Activated CD4-positive, alpha-beta T cell treated with anti-CD3 and anti-CD28 coated beads for 24 hours (primary cell): ENCODE measurements at regions not wholly inside any gene's neighbourhood (a gene's known extent, or its start where the extent isn't known, plus 50 kb on each side); places are given as distances from the start of the nearest gene placed in this dataset.
"Not testable (repeated sequence)": the region's sequence is repeated elsewhere in the genome, so short reads cannot be mapped to it uniquely, and the experiment has no call there.

Experiments
- DNase-seq, 2 donors: peaks; one replicate each; pipeline ENCODE4 v3.0.0-alpha.2; 2020; ENCODE audit warnings: low read depth in 2 of 2

GRCh38 chr14:41549821-41550607 is 56.7 kb upstream of the LRFN5 start:
- no peak for DNase-seq

- no peak for DNase-seq
Measured at GRCh38 chr14:41549282-41549681, 57.4 kb upstream of the LRFN5 start.

DNA sequence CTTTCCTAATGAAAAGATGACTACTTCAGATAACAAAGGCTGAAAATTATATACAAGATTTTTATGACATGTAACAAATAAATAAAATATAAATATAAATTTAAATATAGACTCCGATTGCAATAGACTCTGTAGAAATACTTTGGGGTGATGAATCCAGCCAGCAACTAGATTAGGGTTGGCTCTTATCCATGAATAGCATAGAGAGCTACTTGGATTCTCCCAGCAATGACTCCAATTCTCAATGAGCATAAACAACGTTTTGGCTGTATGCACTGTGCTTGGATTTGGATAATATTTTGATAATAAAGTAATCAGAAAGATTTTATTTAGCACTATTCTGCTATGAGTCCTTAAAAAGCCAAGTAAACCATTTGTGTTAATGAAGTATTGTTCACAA is 58.0 kb upstream of the LRFN5 start:
- DNase-seq: no peak

DNA sequence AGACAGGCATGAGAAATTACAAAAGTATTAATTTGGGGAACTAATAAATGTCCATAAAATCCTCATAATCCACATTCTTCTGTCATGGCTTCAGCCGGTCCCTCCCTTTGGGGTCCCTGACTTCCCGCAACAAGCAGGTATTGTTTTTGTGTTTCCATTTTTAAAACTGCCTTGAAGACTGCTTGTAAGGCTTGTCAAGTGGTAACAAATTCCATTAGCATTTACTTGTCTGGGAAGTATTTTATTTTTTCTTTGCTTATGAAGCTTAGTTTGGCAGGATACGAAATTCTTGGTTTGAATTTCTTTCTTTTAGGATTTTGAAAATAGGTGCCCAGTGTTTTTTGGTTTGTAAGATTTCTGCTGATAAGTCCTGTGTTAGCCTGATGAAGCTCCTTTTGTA is 65.3 kb upstream of the LRFN5 start:
- no peak for DNase-seq

DNA sequence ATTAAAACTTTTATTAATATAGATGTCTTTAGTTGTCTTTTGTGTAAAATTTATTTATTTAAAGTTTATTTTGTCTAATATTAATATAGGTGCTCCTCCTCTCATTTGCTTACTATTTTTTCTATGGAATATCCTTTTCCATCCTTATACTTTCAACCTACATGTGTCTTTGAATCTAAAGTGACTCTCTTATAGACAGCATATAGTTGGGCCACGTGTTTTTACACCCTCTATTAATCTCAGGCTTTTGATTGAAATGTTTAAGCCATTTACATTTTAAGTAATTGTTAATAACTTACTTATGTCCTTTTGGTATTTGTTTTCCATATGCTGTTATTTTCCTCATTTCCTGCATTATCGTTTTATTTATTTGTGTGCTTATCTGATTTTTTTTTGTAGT is 74.4 kb upstream of the LRFN5 start:
- no peak for DNase-seq

GRCh38 chr14:41521891-41522290 is 84.8 kb upstream of the LRFN5 start:
- no peak for DNase-seq

GRCh38 chr14:41518030-41518429 is 88.6 kb upstream of the LRFN5 start:
- DNase-seq: not testable (repeated sequence)

DNA sequence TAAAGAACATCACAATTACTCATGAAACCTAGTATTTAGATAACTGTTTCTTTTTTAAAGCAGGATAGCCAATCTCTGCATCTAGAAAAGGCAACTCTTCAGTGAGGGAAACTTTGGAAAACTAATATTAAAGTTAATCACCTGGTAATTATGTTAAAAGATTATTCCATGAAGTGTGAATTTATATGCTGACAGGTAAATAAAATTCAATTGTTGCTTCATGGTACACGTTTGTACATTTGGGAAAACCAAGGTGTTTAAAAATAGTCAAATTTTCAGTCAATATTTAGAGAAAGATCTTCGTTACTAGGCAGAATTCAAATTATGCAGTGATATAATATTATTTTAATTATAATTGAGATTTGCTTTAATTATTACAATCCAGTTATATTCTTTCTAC is 100.1 kb upstream of the LRFN5 start:
- no peak for DNase-seq

GRCh38 chr14:41505491-41505890 is 101.2 kb upstream of the LRFN5 start:
- DNase-seq: no peak

- DNase-seq: no peak
Measured at GRCh38 chr14:41498959-41499358, 107.7 kb upstream of the LRFN5 start.

GRCh38 chr14:41490323-41490722 is 116.4 kb upstream of the LRFN5 start:
- no peak for DNase-seq

DNA sequence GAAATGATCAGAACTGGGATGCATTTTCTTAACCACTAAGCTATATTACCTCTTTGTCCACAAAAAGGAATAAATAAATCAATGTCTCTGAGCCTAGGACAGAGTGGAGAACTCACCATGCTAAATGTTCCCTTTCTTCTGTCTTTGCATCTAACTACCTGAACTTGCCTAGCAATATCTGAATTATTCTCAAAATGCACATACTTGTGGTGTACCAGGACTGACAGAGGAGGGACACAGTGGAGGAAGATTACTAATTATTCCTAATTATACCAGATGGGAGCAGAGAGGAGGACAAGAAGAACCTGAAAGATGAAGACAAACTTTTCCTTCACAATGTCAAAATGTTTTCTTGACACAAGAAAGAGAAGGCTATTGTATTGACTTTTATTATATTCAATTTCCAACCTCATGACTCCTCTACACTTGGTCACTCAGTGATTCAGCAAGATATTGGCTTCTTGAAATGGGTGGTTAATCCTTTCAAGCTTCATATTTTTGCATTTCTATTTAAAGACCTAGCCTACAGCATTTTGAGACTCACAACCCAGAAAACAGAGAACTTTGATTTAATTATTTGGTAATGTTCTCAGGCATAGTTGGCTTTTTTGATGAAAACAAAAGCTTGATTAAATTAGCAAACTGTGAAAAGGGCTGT is 117.2 kb upstream of the LRFN5 start:
- DNase-seq: no peak

- no peak for DNase-seq
Measured at GRCh38 chr14:41488401-41488800, 118.3 kb upstream of the LRFN5 start.

DNA sequence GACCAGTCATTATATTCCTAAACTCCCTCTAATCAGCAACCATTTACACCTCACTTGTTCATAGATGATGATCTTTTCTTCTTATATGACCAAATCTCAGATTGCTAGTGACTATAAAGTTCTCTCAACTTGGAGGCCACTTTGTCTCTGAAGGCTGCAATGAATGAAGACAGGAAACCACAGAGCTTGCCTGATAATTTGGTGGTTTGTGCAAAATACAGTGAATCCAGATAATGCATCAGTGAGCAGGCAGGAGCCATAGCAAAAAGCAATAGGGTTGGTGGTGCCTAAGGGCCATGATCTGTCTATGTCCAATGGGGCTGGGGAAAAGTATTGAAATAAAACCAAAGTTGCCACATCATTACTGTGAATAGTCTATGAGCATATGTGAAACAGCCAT is 123.8 kb upstream of the LRFN5 start:
- no peak for DNase-seq

GRCh38 chr14:41476526-41476925 is 130.2 kb upstream of the LRFN5 start:
- DNase-seq: no peak

GRCh38 chr14:41461380-41461779 is 145.3 kb upstream of the LRFN5 start:
- no peak for DNase-seq

DNA sequence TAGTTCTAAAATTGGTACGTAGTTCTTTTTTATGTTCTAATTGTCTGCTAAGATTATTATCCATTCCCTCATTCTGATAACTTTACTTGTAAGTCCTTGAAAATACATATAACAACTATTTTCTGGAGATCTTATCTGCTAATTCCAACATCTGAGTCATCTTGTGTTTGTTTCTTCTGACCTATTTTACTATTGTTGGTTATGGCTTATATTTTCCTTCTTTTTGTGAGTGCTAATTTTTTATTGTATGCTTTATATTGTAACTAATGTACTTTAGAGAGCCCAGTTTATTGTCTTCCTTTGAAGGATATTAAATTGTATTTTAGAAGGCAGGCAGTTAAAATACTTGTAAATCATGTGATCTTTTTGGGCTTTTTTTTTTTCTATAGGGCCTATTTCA is 149.3 kb upstream of the LRFN5 start:
- DNase-seq: no peak

DNA sequence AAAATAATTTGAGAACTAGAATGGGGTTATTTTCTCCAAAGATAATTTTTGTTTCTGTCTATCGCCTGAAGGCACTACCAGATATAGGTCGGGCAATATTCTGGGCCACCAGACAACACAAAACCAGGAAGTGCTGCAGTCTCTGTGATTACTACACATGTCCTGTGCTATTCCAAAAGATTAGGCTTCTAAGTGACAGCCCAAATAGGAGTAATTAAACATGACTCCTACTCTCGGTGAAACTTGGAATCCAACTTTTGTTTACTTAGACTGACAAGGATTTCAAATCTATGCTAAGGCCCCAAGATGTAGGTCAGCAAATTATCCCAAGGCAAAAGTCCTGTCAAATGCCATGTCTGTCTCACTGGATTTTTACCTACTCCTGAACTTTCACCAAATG is 157.6 kb upstream of the LRFN5 start:
- no peak for DNase-seq

GRCh38 chr14:41446008-41446407 is 160.7 kb upstream of the LRFN5 start:
- no peak for DNase-seq

DNA sequence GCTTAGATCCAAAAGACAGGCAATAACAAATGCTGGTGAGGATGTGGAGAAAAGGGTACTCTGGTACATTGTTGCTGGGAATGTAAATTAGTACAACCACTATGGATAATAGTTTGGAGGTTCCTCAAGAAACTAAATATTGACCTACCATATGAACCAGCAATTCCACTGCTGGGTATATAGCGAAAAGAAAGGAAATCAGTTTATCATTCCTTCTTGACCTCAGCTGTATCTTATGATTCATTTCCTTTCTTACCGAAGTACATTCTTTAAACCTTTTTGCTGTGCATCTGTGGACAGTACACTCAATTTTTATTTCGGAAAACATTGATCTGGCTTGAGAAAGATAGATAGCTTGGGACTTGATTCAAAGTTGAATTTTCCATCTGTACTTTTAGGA is 183.2 kb upstream of the LRFN5 start:
- no peak for DNase-seq

GRCh38 chr14:41421308-41421707 is 185.4 kb upstream of the LRFN5 start:
- DNase-seq: not testable (repeated sequence)

DNA sequence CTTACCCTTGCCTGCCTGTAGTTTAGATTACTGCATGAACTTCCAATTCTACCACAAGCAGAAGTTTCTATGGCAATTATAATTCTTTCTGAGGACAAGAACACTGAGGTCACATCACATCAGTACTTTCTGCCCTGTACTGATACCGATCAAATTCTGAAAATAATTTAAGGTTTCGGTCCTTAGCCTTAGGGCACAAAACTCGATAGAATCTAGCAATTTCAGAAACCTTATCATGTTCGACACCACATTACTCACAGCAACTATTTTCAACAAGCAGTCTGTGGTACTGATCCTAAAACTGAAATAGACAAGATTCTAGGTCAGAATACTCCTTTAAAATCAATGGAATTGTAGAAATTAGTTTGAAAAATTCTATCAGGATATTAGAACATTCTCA is 187.0 kb upstream of the LRFN5 start:
- no peak for DNase-seq

DNA sequence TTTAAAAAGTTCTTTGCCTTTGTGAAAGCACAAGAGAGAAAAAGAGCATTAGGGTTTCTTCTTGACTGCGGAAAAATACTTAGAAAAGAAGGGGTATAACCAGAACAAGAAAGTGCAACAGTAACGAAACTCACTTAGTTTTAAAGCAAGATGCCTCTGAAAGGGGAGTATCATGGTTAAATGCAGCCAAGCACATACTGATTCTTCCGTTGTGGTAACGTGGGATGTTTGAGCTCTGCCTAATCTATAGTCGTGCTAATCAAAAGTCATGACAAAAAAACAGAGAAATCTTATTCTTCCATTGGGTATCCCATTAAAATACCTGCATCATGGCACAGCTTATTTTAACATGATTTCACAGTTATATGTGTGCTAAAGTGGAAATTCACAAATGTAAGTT is 187.8 kb upstream of the LRFN5 start:
- DNase-seq: no peak

DNA sequence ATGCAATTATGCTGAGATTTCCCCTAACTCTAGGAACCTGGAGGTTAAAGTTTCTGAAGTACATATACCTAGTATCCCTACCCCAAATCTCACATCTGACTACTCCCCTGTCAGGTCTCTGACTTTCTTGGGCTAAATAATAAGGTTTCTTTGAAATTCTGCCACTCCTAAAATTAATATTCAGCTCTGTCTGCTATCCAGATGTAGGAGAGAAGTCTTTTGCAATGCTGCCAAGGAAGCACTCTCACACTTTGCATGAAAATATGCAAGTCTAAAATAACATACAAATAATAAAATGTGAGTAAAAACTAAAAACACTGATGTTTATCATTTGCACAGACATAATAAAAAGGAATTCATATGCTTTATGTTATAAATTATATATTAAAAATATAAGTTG is 196.9 kb upstream of the LRFN5 start:
- no peak for DNase-seq
